HPDE6-E6E7 (cell line): ENCODE measurements at regions not wholly inside any gene's neighbourhood (a gene's known extent, or its start where the extent isn't known, plus 50 kb on each side); places are given as distances from the start of the nearest gene placed in this dataset.
A peak's percentile ranks its signal among the peaks of the same experiment; 100 is the strongest.
"Not testable (repeated sequence)": the region's sequence is repeated elsewhere in the genome, so short reads cannot be mapped to it uniquely, and the experiment has no call there.

Experiments
- DNase-seq: peaks from one replicate; pipeline ENCODE4 v3.0.0; 2011; ENCODE audit warnings: missing footprints; ENCODE audit errors: extremely low spot score

- DNase-seq, result no peak
Observed at GRCh38 chr14:87241018-87241768, 751.8 kb downstream of the GALC start.

DNA sequence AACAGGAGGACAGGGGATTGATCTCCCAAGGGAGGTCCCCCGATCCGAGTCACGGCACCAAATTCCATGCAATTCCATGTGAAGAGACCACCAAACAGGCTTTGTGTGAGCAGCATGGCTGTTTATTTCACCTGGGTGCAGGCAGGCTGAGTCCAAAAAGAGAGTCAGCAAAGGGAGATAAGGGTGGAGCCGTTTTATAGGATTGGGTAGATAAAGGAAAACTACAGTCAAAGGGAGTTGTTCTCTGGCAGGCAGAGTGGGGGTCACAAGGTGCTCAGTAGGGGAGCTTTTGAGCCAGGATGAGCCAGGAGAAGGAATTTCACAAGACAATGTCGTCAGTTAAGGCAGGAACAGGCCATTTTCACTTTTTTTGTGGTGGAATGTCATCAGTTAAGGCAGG, 752.7 kb downstream of the GALC start:
- DNase-seq, result not testable (repeated sequence)

DNA sequence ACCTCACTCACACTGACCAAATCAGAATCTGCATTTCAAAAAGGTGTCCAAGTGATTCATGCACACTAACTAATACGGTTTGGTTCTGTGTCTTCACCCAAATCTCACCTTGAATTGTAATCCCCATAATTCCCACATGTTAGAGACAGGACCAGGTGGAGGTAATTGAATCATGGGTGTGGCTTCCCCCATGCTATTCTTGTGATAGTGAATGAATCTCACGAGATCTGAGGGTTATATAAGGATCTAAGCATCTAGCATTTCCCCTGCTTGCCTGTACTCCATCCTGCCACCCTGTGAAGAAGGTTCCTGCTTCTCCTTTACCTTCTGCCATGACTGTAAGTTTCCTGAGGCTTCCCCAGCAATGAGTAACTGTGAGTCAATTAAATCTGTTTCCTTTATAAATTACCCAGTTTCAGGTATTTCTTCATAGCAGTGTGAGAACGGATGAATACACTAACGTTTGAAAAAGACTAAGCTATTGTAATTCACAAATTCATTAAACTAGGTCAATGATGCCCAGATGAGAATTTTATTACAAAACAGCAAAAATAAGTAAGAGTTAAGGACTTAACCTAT, 759.1 kb downstream of the GALC start:
- DNase-seq, result no peak

DNA sequence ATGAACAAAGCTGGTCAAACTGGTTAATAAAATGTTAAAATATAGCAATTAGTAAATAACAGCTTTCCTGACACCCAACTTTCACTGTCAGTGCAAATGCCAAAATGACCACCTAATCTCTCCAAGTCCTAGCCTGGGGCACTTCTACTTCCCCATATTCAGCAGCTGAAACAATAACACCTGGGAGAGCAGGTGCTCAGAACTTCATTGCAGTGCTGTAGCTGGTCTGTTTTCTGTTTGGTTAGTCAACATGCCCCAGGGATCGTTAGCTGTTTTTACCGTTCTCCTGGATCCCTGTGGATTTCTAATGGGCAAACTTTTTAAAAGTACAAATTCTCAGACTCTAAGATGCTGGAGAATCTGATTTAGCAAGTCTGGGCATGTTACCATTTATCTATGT, 759.7 kb downstream of the GALC start:
- DNase-seq, result peak; percentile 16

DNA sequence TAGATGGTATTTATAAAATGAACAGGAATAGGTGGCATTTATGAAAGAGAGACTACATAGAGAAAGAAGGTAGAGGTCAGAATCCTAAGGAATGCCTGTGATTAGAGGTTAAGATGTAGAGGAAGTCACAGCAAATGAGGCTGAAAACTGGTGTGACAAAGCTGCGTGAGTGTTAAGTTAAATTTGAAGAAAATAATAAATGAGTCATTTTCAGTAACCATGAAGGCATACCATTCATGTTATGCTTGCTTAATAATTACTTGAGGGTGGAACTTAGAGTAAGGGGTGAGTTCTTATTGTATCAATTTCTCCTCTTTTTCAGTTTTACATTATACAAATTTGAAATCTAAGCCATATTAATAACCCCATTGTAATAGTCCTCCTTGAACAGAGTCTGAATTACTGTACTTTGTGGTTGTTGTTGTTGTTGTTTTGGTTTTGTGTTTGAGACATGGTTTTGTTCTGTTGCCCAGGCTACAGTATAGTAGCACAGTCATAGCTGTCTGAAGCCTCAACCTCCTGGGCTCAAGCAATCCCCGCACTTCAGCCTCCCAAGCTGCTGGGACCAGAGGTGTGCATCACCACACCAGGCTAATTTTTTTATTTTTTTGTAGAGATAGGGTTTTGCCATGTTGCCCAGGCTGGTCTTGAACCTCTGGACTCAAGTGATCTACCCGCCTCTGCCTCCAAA, 761.5 kb downstream of the GALC start:
- DNase-seq, result peak; percentile 26

DNA sequence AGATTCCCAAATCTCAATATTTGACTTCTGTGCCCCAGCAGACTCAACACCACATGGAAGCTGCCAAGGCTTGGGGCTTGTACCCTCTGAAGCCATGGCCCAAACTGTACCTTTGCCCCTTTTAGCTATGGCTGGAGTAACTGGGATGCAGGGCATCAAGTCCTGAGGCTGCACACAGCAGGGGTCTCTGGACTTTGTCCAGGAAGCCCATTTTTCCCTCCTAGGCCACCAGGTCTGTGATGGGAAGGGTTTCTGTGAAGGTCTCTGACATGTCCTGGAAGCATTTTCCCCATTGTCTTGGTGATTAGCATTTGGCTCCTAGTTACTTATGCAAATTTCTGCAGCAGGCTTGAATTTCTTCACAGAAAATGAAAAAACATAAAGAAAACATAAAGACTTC, 762.3 kb downstream of the GALC start:
- no peak for DNase-seq

- no peak for DNase-seq
Observed at GRCh38 chr14:87229131-87229530, 763.9 kb downstream of the GALC start.

- no peak for DNase-seq
Observed at GRCh38 chr14:87217023-87217422, 776.0 kb downstream of the GALC start.

- no peak for DNase-seq
Observed at GRCh38 chr14:87214558-87214957, 778.4 kb downstream of the GALC start.

GRCh38 chr14:87207756-87208155, 785.2 kb downstream of the GALC start:
- no peak for DNase-seq

GRCh38 chr14:87205811-87206210, 787.2 kb downstream of the GALC start:
- DNase-seq, result no peak

DNA sequence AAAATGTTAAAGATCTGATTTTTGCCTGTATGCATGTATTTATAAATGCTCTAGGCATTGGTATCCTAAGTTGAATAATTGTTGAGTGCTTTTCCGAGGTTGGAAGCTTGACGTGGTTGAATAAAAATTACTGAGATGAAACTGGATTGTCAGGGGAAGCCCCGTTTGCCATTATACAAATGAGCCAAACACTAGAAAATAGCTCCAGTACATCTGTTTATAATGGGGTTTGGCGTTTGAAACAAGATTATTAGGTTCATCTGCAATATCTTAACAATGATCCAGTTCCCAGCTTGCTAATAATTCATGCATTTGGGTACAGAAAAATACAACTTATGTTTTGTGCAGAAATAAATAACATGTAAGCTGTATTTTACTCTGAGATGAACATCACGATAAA, 789.6 kb downstream of the GALC start:
- no peak for DNase-seq

DNA sequence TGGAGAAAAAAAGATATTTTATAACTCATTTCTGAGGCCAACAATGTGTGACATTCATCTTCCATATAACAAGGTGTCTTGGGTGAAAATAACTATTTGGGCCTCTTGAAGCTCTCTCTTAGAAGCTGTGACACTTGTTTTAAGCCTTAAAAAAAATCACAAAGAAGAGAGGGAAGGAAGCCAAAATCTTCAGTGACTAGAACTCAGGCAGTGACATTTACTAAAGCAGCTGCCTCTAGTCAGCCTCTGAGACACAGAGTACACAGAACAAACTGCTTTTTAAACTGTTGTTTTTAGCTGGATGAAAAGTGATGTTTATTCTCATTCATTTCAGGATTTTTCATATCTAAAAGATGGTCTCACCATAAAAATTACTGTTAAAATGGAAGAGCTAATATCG, 793.6 kb downstream of the GALC start:
- no peak for DNase-seq

- no peak for DNase-seq
Observed at GRCh38 chr14:87196436-87196835, 796.5 kb downstream of the GALC start.

DNA sequence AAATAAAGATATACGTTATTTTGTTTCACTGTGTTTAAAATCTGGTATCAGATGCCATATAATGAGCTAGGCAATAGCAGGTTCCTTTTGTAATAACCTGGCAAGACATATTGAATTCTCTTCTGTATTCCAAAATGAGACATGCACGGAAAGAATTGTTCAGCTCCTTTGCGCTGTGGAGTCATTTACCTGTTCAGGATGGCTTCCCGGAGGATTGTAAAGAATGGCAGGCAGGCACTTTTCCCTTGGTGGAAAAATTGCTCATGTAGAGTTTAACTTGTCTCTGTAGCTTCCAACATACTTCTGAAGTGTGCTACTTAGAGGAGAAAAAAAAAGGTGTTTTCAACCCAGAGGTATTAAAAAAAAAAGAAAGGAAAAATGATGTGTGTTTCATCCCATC, 805.2 kb downstream of the GALC start:
- no peak for DNase-seq

- no peak for DNase-seq
Observed at GRCh38 chr14:87186737-87187136, 806.2 kb downstream of the GALC start.

GRCh38 chr14:87185961-87186560, 806.9 kb downstream of the GALC start:
- no peak for DNase-seq

DNA sequence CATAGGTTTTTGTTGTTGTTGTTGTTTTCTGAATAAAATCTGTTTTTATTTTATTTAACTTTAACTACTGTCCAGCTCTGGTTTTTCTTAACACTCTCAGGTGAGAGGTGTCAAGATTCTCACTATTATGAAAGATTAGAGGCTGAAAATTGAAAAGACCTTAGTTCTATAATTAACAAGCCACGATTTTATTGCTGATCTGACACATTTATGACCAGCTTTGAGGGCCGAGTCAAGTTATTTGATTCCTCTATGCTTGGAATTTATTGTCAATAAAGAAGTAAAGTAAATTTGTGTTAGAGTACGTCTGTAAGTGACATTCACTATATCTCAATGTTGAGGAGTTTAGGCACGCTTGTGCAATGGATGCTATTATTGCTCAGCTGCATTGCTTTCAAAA, 808.8 kb downstream of the GALC start:
- DNase-seq, result no peak

GRCh38 chr14:87181288-87181687, 811.7 kb downstream of the GALC start:
- DNase-seq, result no peak

GRCh38 chr14:87179936-87180335, 813.0 kb downstream of the GALC start:
- DNase-seq, result no peak

- no peak for DNase-seq
Observed at GRCh38 chr14:87178277-87178676, 814.7 kb downstream of the GALC start.

GRCh38 chr14:87175175-87175574, 817.8 kb downstream of the GALC start:
- no peak for DNase-seq

GRCh38 chr14:87171141-87171540, 821.8 kb downstream of the GALC start:
- no peak for DNase-seq
